ENCODE measurements at regions not wholly inside any gene's neighbourhood (a gene's known extent, or its start where the extent isn't known, plus 50 kb on each side); places are given as distances from the start of the nearest gene placed in this dataset.

- TF ChIP-seq CTCF (IDR thresholded peaks at IDR 0.05) (no peak), ZFX (IDR thresholded peaks at IDR 0.05; ENCODE audit: borderline replicate concordance) (no peak)
These were observed 752.9 kb upstream of the SEMA6A start for GRCh38 chr5:117327511-117327910.

Data from 22Rv1 (cell line).